Gastrocnemius medialis (tissue), 4 donors: ENCODE measurements at regions not wholly inside any gene's neighbourhood (a gene's known extent, or its start where the extent isn't known, plus 50 kb on each side); places are given as distances from the start of the nearest gene placed in this dataset.

Experiments
- ATAC-seq, 2 donors: fragments of 150-250 bp; one replicate each; pipeline ENCODE4 v1.9.1; 2016
- DNase-seq, 2 donors: peaks; one replicate each; pipeline ENCODE4 v3.0.0-alpha.2; 2019
- H3K27ac ChIP-seq, 4 donors: fragments of 200-600 bp; sonication (generic); 1 replicate in 1 of 4; 2 replicates in 3 of 4; pipeline ENCODE4 v1.5.1; 2016 to 2018; ENCODE audit warnings: mild to moderate bottlenecking in 2 of 4, moderate library complexity in 1 of 4
- H3K27me3 ChIP-seq, 3 donors: fragments of 200-600 bp; sonication (generic) in 2 of 3; 1 replicate in 1 of 3; 2 replicates in 2 of 3; pipeline versions ENCODE4 v1.5.1 to v1.6.0; 2016 to 2019; ENCODE audit warnings: mild to moderate bottlenecking in 1 of 3, moderate library complexity in 1 of 3
- H3K36me3 ChIP-seq, 2 donors: fragments of 200-600 bp; sonication (generic) in 1 of 2; one replicate each; pipeline ENCODE4 v1.5.1; 2017 to 2018
- H3K4me1 ChIP-seq, 2 donors: fragments of 200-600 bp; sonication (generic) in 1 of 2; one replicate each; pipeline ENCODE4 v1.5.1; 2016 to 2017; ENCODE audit warnings: mild to moderate bottlenecking in 2 of 2
- H3K4me3 ChIP-seq, 4 donors: fragments of 200-600 bp; sonication (generic) in 3 of 4; 1 replicate in 1 of 4; 2 replicates in 3 of 4; pipeline ENCODE4 v1.5.1; 2016 to 2019; ENCODE audit warnings: mild to moderate bottlenecking in 2 of 4
- H3K9me3 ChIP-seq, 3 donors: fragments of 200-600 bp; sonication (generic) in 2 of 3; 1 replicate in 1 of 3; 2 replicates in 2 of 3; pipeline ENCODE4 v1.5.1; 2016 to 2019
- POLR2A ChIP-seq, 2 donors: fragments of 450-650 bp; IDR thresholded peaks; one replicate each; pipeline ENCODE4 v1.6.1; 2017; ENCODE audit warnings: antibody characterized with exemption in 2 of 2, mild to moderate bottlenecking in 2 of 2, moderate library complexity in 2 of 2
- in situ Hi-C, 4 donors: fragments of 200-750 bp; cut with MboI; loops; one replicate each; pipeline versions ENCODE4 v1.15.0 to v1.8.0; 2017; ENCODE audit warnings: low sequenced_read_pairs in 4 of 4
- intact Hi-C: fragments of 100-400 bp; cut with DNase I; formaldehyde crosslinking; loops from one replicate; pipeline ENCODE4 v1.15.1; 2023; ENCODE audit warnings: low total_unique reads
- TF ChIP-seq, protein P1 (sequence below), 5 experiments: fragments of 450-650 bp in 3 of 5; fragments of 200-600 bp in 2 of 5; sonication (generic) in 2 of 5; IDR thresholded peaks in 4 of 5; conservative IDR thresholded peaks in 1 of 5; 1 replicate in 4 of 5; 2 replicates in 1 of 5; pipeline ENCODE4 v1.5.1; 2016 to 2019; ENCODE audit warnings: antibody characterized with exemption in 5 of 5, mild to moderate bottlenecking in 3 of 5, moderate library complexity in 3 of 5

DNA sequence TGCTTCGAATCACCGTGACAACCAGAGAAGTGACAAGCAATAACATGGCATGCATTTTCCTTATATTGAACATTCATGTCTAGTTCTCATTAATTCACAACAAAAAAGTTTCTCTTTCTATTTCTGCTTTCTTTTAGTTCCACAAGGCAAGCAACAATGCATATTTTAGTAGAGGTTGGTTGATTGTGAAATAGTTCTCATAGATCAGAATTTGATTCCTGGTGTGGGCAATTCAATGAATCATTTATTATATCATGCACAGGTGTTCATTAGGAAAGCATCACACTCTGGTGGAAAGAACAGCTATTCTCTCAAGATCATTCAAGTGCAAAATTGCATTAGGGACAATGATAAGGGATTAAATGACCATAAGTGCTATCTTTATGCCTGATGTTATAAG, 980.9 kb downstream of the BRINP3 start:
- Histone ChIP-seq H3K9me3 (no peaks in the 10 kb centered on the region), H3K4me3 (no peak overlapping the region), H3K4me1 (no peaks in the 10 kb centered on the region), H3K27ac (no peak overlapping the region), H3K27me3 (no peaks in the 10 kb centered on the region), H3K36me3 (no peaks in the 10 kb centered on the region)
- DNase-seq (no peak), ATAC-seq (no peak)
- intact Hi-C loops (no loop called here), in situ Hi-C loops (no loop called here)
- TF ChIP-seq POLR2A (IDR thresholded peaks at IDR 0.05): no peak
- TF ChIP-seq, protein P1, sequence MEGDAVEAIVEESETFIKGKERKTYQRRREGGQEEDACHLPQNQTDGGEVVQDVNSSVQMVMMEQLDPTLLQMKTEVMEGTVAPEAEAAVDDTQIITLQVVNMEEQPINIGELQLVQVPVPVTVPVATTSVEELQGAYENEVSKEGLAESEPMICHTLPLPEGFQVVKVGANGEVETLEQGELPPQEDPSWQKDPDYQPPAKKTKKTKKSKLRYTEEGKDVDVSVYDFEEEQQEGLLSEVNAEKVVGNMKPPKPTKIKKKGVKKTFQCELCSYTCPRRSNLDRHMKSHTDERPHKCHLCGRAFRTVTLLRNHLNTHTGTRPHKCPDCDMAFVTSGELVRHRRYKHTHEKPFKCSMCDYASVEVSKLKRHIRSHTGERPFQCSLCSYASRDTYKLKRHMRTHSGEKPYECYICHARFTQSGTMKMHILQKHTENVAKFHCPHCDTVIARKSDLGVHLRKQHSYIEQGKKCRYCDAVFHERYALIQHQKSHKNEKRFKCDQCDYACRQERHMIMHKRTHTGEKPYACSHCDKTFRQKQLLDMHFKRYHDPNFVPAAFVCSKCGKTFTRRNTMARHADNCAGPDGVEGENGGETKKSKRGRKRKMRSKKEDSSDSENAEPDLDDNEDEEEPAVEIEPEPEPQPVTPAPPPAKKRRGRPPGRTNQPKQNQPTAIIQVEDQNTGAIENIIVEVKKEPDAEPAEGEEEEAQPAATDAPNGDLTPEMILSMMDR (IDR thresholded peaks at IDR 0.05 in 4 of 5, conservative IDR thresholded peaks at IDR 0.05 in 1 of 5): no peak

DNA sequence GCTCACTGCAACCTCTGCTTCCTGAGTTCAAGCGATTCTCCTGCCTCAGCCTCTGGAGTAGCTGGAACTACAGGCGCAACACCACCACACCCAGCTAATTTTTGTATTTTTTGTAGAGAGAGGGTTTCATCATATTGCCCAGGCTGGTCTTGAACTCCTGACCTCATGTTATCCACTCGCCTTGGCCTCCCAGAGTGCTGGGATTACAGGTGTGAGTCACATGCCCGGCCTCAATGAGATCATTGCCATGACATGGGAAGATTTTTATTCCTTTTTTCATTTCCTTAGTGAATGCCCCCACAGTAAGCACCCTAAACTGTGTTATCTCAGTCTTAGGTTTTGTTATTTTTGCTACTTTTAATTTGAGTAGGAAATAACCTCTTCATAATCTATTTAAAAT, 977.9 kb downstream of the BRINP3 start:
- ATAC-seq (no peak), DNase-seq (no peak)
- Histone ChIP-seq H3K36me3 (no peaks in the 10 kb centered on the region), H3K9me3 (no peaks in the 10 kb centered on the region), H3K27me3 (no peaks in the 10 kb centered on the region), H3K4me1 (no peaks in the 10 kb centered on the region), H3K4me3 (no peak overlapping the region), H3K27ac (no peak overlapping the region)
- intact Hi-C loops: no loop called here
- in situ Hi-C loops: no loop called here
- no peak for TF ChIP-seq POLR2A (IDR thresholded peaks at IDR 0.05)
- TF ChIP-seq, protein P1 (IDR thresholded peaks at IDR 0.05 in 4 of 5, conservative IDR thresholded peaks at IDR 0.05 in 1 of 5): no peak

DNA sequence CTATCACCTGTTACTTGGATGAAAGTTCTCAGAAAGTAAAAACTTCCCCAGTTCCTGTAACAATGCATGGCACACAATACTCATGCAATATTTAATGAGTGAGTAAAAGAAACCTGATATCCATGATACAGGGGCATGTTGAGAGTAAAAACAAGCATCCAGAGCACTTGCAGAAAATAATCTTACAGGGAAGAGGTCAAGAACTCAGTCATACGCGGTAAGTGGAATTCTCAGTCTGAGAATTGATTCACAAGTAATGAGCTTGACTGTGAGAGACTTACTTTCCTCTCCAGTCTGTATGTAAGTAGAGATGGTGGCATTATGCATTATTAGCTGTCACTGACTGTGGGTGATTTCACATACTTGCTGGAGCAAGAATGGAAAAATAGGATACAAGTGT, 976.9 kb downstream of the BRINP3 start:
- Histone ChIP-seq H3K27ac (no peak overlapping the region), H3K9me3 (no peaks in the 10 kb centered on the region), H3K36me3 (no peaks in the 10 kb centered on the region), H3K4me1 (no peaks in the 10 kb centered on the region), H3K4me3 (no peak overlapping the region), H3K27me3 (no peaks in the 10 kb centered on the region)
- in situ Hi-C loops: no loop called here
- no peak for ATAC-seq
- DNase-seq: no peak
- TF ChIP-seq POLR2A (IDR thresholded peaks at IDR 0.05): no peak
- TF ChIP-seq, protein P1 (IDR thresholded peaks at IDR 0.05 in 4 of 5, conservative IDR thresholded peaks at IDR 0.05 in 1 of 5): no peak
- intact Hi-C loops: no loop called here

DNA sequence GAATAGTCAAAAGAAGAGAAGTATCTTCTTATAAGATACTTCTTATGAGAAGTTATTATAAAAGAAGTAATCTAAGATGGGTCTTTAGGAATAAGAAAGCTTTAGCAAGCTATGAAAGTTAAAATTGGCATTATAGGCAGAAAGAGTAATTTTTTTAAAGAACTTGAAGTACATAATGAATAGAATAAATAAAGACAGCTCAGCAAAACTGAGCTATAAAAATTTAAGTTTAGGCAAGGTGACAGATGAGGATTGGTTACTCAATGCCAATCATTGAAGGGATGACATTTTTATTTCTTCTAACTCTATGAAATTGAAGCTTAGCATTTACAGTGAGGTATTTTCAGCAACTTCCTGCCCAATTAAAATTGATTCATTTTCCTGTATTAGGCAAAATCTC, 966.8 kb downstream of the BRINP3 start:
- TF ChIP-seq, protein P1 (IDR thresholded peaks at IDR 0.05 in 4 of 5, conservative IDR thresholded peaks at IDR 0.05 in 1 of 5): no peak
- no peak for TF ChIP-seq POLR2A (IDR thresholded peaks at IDR 0.05)
- Histone ChIP-seq H3K27ac (no peak overlapping the region), H3K27me3 (no peaks in the 10 kb centered on the region), H3K4me3 (no peak overlapping the region), H3K4me1 (no peaks in the 10 kb centered on the region), H3K36me3 (no peaks in the 10 kb centered on the region), H3K9me3 (no peaks in the 10 kb centered on the region)
- intact Hi-C loops: no loop called here
- no peak for DNase-seq
- no peak for ATAC-seq
- in situ Hi-C loops: no loop called here

DNA sequence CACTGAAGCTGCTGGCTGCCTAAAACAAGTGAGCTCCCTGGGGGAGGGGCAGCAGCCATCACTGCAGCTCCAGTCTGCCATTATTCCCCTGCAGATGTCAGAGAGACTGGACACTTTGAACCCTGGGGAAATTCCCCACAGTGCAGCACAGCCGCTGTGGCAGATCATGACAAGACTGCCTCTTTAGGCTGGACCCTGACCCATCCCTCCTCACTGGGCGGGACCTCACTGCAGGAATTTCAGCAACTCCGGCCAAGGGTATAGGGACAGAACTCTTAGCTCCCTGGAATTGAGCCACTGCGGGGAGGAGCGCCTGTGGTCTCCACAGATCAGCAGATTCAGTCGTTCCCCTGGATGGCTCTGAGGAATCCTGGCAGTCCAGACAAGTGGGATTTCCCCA, 964.6 kb downstream of the BRINP3 start:
- in situ Hi-C loops: no loop called here
- TF ChIP-seq POLR2A (IDR thresholded peaks at IDR 0.05): no peak
- TF ChIP-seq, protein P1 (IDR thresholded peaks at IDR 0.05 in 4 of 5, conservative IDR thresholded peaks at IDR 0.05 in 1 of 5): no peak
- Histone ChIP-seq H3K27me3 (no peaks in the 10 kb centered on the region), H3K27ac (no peak overlapping the region), H3K36me3 (no peaks in the 10 kb centered on the region), H3K4me3 (no peak overlapping the region), H3K4me1 (no peaks in the 10 kb centered on the region), H3K9me3 (no peaks in the 10 kb centered on the region)
- intact Hi-C loops: no loop called here
- ATAC-seq: no peak
- no peak for DNase-seq
